Liver (tissue), 8 donors: ENCODE measurements at regions not wholly inside any gene's neighbourhood (a gene's known extent, or its start where the extent isn't known, plus 50 kb on each side); places are given as distances from the start of the nearest gene placed in this dataset.

Experiments
- DNase-seq: peaks from one replicate; pipeline ENCODE4 v3.0.0-alpha.2; 2017; ENCODE audit warnings: low spot score
- H3K27ac ChIP-seq, 2 donors: one replicate each; pipeline ENCODE4 v1.7.0; 2013; ENCODE audit warnings: inconsistent platforms in 2 of 2, low read length in 2 of 2, control low read depth in 1 of 2, low read depth in 1 of 2, mild to moderate bottlenecking in 1 of 2
- H3K27me3 ChIP-seq, 4 donors: one replicate each; pipeline versions ENCODE4 v1.6.1 to v1.7.0; 2013; ENCODE audit warnings: low read length in 3 of 4, inconsistent platforms in 1 of 4, mild to moderate bottlenecking in 1 of 4, moderate library complexity in 1 of 4; ENCODE audit not compliant: control insufficient read depth in 4 of 4, insufficient read depth in 4 of 4
- H3K36me3 ChIP-seq, 4 donors: one replicate each; pipeline versions ENCODE4 v1.6.1 to v1.7.0; 2013; ENCODE audit warnings: low read length in 3 of 4, mild to moderate bottlenecking in 3 of 4, low read depth in 1 of 4, moderate library complexity in 1 of 4; ENCODE audit not compliant: control insufficient read depth in 4 of 4, insufficient read depth in 3 of 4
- H3K4me1 ChIP-seq, 4 donors: one replicate each; pipeline versions ENCODE4 v1.6.1 to v1.7.0; 2013; ENCODE audit warnings: low read length in 3 of 4, mild to moderate bottlenecking in 3 of 4, moderate library complexity in 1 of 4; ENCODE audit not compliant: control insufficient read depth in 4 of 4, insufficient read depth in 4 of 4
- H3K4me3 ChIP-seq, 3 donors: one replicate each; pipeline versions ENCODE4 v1.6.1 to v1.7.0; 2013; ENCODE audit warnings: low read length in 3 of 3, control low read depth in 1 of 3, low read depth in 1 of 3, mild to moderate bottlenecking in 1 of 3
- H3K9ac ChIP-seq, 2 donors: one replicate each; pipeline ENCODE4 v1.7.0; 2013; ENCODE audit warnings: low read length in 2 of 2, mild to moderate bottlenecking in 2 of 2, moderate library complexity in 2 of 2, control low read depth in 1 of 2, low read depth in 1 of 2
- H3K9me3 ChIP-seq, 4 donors: one replicate each; pipeline versions ENCODE4 v1.6.1 to v1.7.0; 2013; ENCODE audit warnings: low read length in 3 of 4; ENCODE audit not compliant: control insufficient read depth in 4 of 4
- ATF3 ChIP-seq: IDR thresholded peaks from 2 replicates; pipeline ENCODE4 v1.6.1; 2016; ENCODE audit warnings: antibody characterized with exemption
- CTCF ChIP-seq: fragments of 150-350 bp; IDR thresholded peaks from 2 replicates; pipeline ENCODE4 v1.5.1; 2017; ENCODE audit warnings: improper control_type of control experiment, low read depth, low read length; ENCODE audit not compliant: missing input control
- FOXA1 ChIP-seq: IDR thresholded peaks from 2 replicates; pipeline ENCODE4 v1.6.1; 2016; ENCODE audit warnings: antibody characterized with exemption
- FOXA2 ChIP-seq: IDR thresholded peaks from 2 replicates; pipeline ENCODE4 v1.6.1; 2016; ENCODE audit warnings: antibody characterized with exemption
- HNF4A ChIP-seq, 2 donors: conservative IDR thresholded peaks; 2 replicates each; pipeline ENCODE4 v1.6.1; 2016; ENCODE audit warnings: antibody characterized with exemption in 2 of 2, mild to moderate bottlenecking in 2 of 2
- HNF4G ChIP-seq: IDR thresholded peaks from 2 replicates; pipeline ENCODE4 v1.6.1; 2016; ENCODE audit warnings: antibody characterized with exemption
- NR2F2 ChIP-seq: IDR thresholded peaks from 2 replicates; pipeline ENCODE4 v1.6.1; 2016; ENCODE audit warnings: antibody characterized with exemption
- REST ChIP-seq: IDR thresholded peaks from 2 replicates; pipeline ENCODE4 v1.6.1; 2016; ENCODE audit warnings: antibody characterized with exemption, mild to moderate bottlenecking
- WGBS: extraction: QIAGEN DNeasy Blood & Tissue Kit; methylation state at CpG from one replicate; pipeline ENCODE4 v1.1.7; 2013; 5-methylcytosine and 5-hydroxymethylcytosine counted together
- TF ChIP-seq, protein P1 (sequence below): IDR thresholded peaks from 2 replicates; pipeline ENCODE4 v1.6.1; 2016; ENCODE audit warnings: antibody characterized with exemption
- donor health status: healthy.
- donor health status: healthy.
- donor health status: healthy.
- donor health status: healthy.
- donor health status: healthy.

GRCh38 chr2:147471126-147471525, 373.7 kb upstream of the ACVR2A start (continued):
- TF ChIP-seq REST (no peak), FOXA2 (no peak), HNF4G (no peak), NR2F2 (no peak)

DNA sequence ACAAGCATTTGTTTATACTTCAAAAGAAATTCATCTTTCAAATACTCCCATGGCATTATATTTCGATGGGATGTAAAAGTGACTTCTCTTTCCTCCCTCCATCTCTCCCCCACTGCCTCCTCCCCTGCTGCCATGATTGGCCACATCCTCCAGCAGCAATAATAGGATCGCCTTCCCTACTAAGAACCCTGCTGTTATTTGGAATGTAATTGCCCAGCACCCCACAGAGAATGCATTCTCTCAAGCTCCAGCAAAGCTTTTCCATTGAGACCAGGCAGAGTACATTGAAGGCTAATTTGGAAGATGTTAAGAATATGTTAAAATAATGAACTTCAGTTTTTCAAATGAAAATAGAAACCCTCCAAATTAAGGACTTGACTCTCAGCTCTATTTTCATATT, 375.4 kb upstream of the ACVR2A start:
- Histone ChIP-seq H3K36me3 (no peaks in the 10 kb centered on the region), H3K27ac (no peak overlapping the region), H3K9me3 (no peaks in the 10 kb centered on the region), H3K9ac (no peak overlapping the region), H3K4me3 (no peak overlapping the region), H3K27me3 (no peaks in the 10 kb centered on the region), H3K4me1 (peaks cover 0 to 2% (median 0%) of the 10 kb centered on the region in 4 donors)
- no peak for DNase-seq
- no peak for TF ChIP-seq FOXA2
- no peak for TF ChIP-seq FOXA1
- TF ChIP-seq HNF4A (conservative IDR thresholded peaks at IDR 0.05) = no peak
- TF ChIP-seq NR2F2 = no peak
- TF ChIP-seq, protein P1, sequence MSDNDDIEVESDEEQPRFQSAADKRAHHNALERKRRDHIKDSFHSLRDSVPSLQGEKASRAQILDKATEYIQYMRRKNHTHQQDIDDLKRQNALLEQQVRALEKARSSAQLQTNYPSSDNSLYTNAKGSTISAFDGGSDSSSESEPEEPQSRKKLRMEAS = no peak
- no peak for TF ChIP-seq ATF3
- no peak for TF ChIP-seq CTCF
- whole genome bisulfite sequencing = 88% methylated on average over 2 of the region's 2 CpGs

- TF ChIP-seq REST = no peak
- Histone ChIP-seq H3K27me3 (no peaks in the 10 kb centered on the region), H3K36me3 (no peaks in the 10 kb centered on the region), H3K27ac (no peak overlapping the region), H3K9me3 (no peaks in the 10 kb centered on the region), H3K4me1 (peaks cover 0 to 2% (median 0%) of the 10 kb centered on the region in 4 donors), H3K9ac (no peak overlapping the region), H3K4me3 (no peak overlapping the region)
- no peak for DNase-seq
- WGBS = 94% methylated on average over 5 of the region's 5 CpGs
Observed at GRCh38 chr2:147468963-147469362, 375.9 kb upstream of the ACVR2A start.
